Osteocyte (in vitro differentiated cells): ENCODE measurements at regions not wholly inside any gene's neighbourhood (a gene's known extent, or its start where the extent isn't known, plus 50 kb on each side); places are given as distances from the start of the nearest gene placed in this dataset.
"Not testable (repeated sequence)": the region's sequence is repeated elsewhere in the genome, so short reads cannot be mapped to it uniquely, and the experiment has no call there.

Source experiments
- DNase-seq: peaks from one replicate; pipeline ENCODE4 v3.0.0; 2021; ENCODE audit warnings: mixed read lengths; ENCODE audit not compliant: unreplicated experiment; ENCODE audit errors: extremely low spot score
- H3K27ac Mint-ChIP-seq: one replicate; pipeline ENCODE4 v1.8.0; 2021; ENCODE audit warnings: mild to moderate bottlenecking, mixed read lengths; ENCODE audit not compliant: unreplicated experiment
- H3K27me3 Mint-ChIP-seq: one replicate; pipeline ENCODE4 v1.8.0; 2021; ENCODE audit warnings: mixed read lengths; ENCODE audit not compliant: unreplicated experiment
- H3K36me3 Mint-ChIP-seq: one replicate; pipeline ENCODE4 v1.8.0; 2021; ENCODE audit warnings: mixed read lengths; ENCODE audit not compliant: unreplicated experiment
- H3K4me1 Mint-ChIP-seq: one replicate; pipeline ENCODE4 v1.8.0; 2021; ENCODE audit warnings: mixed read lengths; ENCODE audit not compliant: unreplicated experiment
- H3K4me3 Mint-ChIP-seq: one replicate; pipeline ENCODE4 v1.8.0; 2021; ENCODE audit warnings: mild to moderate bottlenecking, moderate library complexity, mixed read lengths; ENCODE audit not compliant: unreplicated experiment
- H3K9me3 Mint-ChIP-seq: one replicate; pipeline ENCODE4 v1.8.0; 2021; ENCODE audit warnings: mixed read lengths; ENCODE audit not compliant: unreplicated experiment
- TF ChIP-seq, protein P1 (sequence below): fragments of 200-600 bp; sonication (generic); IDR thresholded peaks from 2 replicates; pipeline ENCODE4 v1.5.0; 2021; ENCODE audit warnings: antibody characterized with exemption, mild to moderate bottlenecking, moderate library complexity

DNA sequence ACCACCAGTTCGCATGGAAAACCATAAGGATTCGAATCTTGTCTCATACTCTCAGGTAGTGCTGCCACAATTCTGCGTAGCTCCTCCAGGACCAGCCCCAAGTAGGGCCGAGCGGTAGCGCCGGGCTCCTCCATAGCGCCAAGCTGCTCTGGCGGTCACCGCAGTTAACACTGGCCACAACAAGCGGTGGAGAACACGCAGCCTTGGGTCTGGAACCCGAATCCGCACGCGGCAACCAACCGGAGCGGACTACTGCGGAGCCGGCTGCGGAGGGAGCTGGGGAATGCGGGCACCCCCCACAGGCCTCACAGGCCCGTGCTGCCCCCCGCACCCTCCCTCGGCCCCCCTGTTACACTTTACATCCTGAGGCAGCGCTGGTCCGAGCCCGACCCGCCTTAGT, 531.5 kb downstream of the STK39 start:
- no peaks in the 10 kb centered on the region for H3K4me1 Mint-ChIP-seq
- H3K9me3 Mint-ChIP-seq: no peaks in the 10 kb centered on the region
- H3K4me3 Mint-ChIP-seq: no peak overlapping the region
- peaks cover 2% of the 10 kb centered on the region for H3K36me3 Mint-ChIP-seq
- H3K27ac Mint-ChIP-seq: no peak overlapping the region
- peaks cover 4% of the 10 kb centered on the region for H3K27me3 Mint-ChIP-seq
- no peak for DNase-seq
- TF ChIP-seq, protein P1, sequence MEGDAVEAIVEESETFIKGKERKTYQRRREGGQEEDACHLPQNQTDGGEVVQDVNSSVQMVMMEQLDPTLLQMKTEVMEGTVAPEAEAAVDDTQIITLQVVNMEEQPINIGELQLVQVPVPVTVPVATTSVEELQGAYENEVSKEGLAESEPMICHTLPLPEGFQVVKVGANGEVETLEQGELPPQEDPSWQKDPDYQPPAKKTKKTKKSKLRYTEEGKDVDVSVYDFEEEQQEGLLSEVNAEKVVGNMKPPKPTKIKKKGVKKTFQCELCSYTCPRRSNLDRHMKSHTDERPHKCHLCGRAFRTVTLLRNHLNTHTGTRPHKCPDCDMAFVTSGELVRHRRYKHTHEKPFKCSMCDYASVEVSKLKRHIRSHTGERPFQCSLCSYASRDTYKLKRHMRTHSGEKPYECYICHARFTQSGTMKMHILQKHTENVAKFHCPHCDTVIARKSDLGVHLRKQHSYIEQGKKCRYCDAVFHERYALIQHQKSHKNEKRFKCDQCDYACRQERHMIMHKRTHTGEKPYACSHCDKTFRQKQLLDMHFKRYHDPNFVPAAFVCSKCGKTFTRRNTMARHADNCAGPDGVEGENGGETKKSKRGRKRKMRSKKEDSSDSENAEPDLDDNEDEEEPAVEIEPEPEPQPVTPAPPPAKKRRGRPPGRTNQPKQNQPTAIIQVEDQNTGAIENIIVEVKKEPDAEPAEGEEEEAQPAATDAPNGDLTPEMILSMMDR: no peak

DNA sequence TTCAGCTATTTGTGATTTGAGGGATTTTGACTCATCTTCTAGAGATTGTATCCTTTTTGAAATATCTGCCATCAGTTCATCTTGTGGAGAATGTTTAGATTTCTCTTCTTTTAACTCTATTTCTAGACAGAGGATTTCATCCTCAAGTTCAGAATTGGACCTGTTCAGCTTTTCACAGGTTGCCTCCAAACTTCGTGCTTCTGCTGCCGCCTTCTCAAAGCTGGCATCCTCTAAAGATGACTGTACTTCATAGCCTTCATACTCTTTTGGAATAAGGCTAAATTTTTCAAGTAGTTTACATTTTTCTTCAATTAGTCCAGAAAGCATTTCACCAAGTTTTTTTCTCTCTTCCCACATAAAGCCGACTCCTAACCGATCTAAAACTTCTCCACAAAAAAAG, 531.9 kb downstream of the STK39 start:
- not testable (repeated sequence) for H3K27me3 Mint-ChIP-seq, DNase-seq, H3K27ac Mint-ChIP-seq, H3K9me3 Mint-ChIP-seq, H3K4me1 Mint-ChIP-seq, H3K4me3 Mint-ChIP-seq, H3K36me3 Mint-ChIP-seq

DNA sequence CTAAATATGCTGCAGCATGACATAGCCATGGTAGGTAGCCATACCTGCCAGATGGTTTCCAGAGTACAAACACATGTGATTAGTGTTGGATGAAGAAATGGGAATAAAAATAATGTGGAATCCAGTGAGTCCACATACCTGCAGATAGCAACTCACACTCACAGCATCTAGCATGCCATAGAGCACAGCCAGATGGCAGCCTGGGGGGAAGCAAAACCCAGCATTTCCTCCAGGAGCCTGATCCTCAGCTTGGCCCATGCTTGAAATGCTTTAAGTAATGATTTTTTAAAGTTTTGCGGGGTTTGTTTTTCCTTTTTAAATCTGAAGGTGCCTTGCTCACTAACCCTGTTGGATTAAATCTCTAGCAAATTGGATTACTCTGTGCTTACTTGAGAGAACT, 535.1 kb downstream of the STK39 start:
- TF ChIP-seq, protein P1: no peak
- Mint-ChIP-seq H3K27me3 (no peaks in the 10 kb centered on the region), H3K9me3 (no peaks in the 10 kb centered on the region), H3K36me3 (peaks cover 2% of the 10 kb centered on the region), H3K4me3 (no peak overlapping the region), H3K4me1 (no peaks in the 10 kb centered on the region), H3K27ac (no peak overlapping the region)
- no peak for DNase-seq

DNA sequence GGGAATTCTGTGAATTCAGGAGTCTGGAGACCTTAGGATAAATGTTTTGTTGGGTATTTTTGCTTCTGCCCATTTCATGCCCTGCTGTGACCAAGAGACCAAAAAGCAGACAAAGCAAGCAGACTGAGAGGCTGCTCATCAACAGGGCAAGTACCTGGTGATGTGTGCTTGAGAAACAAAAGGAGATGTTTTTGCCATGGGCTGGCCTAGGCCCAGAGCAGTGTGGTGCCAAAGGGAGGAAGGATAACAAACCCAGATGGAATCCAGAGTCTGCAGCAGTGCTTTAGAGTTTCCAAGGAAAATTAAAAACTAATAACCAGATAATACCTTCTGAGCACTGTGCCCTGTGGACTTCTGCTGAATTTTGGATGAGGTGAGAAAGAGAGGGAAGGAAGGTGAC, 538.4 kb downstream of the STK39 start:
- Mint-ChIP-seq H3K4me1 (no peaks in the 10 kb centered on the region), H3K27ac (no peak overlapping the region), H3K36me3 (no peaks in the 10 kb centered on the region), H3K4me3 (no peak overlapping the region), H3K27me3 (no peaks in the 10 kb centered on the region), H3K9me3 (no peaks in the 10 kb centered on the region)
- TF ChIP-seq, protein P1: no peak
- DNase-seq: no peak

DNA sequence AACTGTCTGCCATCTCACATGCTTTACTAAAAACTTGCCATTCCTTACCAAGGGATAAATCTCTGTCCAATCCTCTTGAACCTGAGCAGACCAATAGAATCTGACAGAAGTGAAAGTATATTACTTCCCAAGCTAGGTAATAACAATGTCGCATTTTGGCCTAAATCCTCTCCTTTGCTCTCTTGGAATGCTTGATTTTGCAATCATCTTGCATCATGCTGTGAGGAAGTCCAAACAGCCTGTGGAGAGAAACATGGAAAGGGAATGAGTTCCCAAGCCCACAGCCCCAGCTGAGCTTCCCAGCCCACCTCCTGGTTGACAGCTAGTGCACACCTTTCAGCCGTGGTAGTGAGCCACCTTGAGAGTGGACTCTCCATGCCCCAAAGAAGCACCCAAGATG, 540.6 kb downstream of the STK39 start:
- TF ChIP-seq, protein P1: no peak
- H3K4me3 Mint-ChIP-seq: no peak overlapping the region
- H3K27ac Mint-ChIP-seq: no peak overlapping the region
- no peak for DNase-seq
- H3K4me1 Mint-ChIP-seq: no peaks in the 10 kb centered on the region
- H3K36me3 Mint-ChIP-seq: no peaks in the 10 kb centered on the region
- no peaks in the 10 kb centered on the region for H3K9me3 Mint-ChIP-seq
- H3K27me3 Mint-ChIP-seq: no peaks in the 10 kb centered on the region

DNA sequence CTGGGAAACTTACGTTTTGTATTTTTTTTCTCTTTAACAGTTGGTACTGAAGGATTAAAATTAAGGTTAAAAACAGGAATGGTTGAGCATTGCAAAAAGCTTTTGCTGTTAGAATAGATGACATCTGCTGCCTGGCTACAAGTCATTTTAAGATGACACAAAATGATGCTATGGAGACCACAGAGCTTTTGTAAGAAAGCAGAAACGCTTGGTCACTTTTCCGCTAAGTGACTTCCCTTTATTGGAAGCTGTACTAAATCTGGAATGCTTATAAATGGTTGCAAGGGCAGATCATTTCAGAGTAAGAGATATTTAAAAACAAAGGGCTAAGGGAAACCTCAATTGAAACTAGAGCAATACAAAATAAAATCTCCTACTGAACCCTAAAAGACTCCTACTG, 544.0 kb downstream of the STK39 start:
- Mint-ChIP-seq H3K36me3 (no peaks in the 10 kb centered on the region), H3K27ac (no peak overlapping the region), H3K4me3 (no peak overlapping the region), H3K27me3 (no peaks in the 10 kb centered on the region), H3K9me3 (no peaks in the 10 kb centered on the region), H3K4me1 (no peaks in the 10 kb centered on the region)
- TF ChIP-seq, protein P1: no peak
- no peak for DNase-seq
